GM21786 (cell line): ENCODE measurements at regions not wholly inside any gene's neighbourhood (a gene's known extent, or its start where the extent isn't known, plus 50 kb on each side); places are given as distances from the start of the nearest gene placed in this dataset.
A peak's percentile ranks its signal among the peaks of the same experiment; 100 is the strongest.

Source experiments
- ATAC-seq: cut with Tn5 transposase; IDR thresholded peaks from one replicate; pipeline ENCODE4 v1.9.1; 2021; ENCODE audit not compliant: unreplicated experiment

DNA sequence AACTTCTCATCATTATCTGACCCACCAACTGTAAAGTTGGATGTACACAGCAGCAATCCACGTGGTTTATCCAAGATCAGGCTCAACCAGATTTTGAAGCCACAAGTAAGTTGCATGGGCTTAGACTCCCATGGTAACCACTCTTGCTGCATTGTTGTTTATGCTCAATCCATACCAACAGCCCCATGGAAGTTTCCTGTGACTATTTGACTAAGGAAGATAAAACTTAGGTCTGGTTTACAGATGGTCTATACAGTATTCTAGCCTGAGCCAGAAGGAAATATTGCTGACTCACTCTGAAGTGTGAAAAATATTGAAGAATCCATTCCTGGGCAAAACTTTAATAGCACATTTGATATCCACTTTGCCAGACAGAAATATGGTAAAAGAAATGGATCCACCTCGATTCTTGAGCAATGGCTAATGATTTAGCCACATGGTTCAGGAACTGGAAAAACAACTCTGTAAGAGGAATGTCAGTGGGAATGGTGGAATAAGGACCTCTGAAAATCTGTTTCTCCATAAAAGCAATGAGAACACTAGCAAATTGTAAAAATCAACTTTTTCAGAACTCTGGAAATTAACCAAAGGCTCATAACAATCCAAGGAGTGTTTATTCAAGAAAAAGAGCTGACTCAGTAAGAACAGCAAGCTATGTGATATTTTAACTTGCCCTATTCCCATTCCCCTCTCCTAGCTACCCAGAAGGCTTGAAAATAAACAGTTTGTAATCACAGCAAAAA, 162.9 kb upstream of the STT3B start:
- ATAC-seq: no peak

DNA sequence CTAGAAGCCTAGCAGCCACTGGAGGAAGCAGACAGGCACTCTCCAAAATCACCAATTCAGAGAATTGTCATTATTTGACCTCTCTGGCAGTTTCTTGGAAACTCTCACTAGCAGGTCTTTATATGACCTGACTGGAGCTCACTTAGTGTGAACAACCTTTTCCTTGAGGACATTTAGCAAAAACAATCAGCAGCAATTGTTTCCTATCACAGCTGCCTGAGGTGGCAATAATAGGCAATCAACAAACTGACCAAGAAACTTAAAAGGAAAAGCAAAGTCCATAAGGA, 162.4 kb upstream of the STT3B start:
- no peak for ATAC-seq

DNA sequence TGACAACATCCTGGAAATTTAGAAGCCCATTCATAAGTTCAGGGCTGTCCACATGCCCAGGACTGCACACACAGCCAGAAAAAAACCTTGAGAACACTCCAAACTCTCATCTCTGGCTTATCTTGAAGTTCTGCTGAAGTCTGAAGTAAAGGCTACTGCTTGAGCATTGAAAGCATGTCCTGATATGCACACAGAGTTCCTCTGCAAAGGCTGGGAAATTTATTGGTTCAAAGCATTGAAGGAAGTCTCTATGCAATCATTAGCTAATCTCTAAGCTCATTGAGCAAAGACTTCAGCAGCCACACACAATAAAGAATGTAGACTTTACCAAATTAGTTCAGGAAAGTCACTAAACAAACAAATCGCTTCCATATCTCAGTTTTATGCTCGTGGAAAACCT, 162.0 kb upstream of the STT3B start:
- no peak for ATAC-seq

GRCh38 chr3:31371484-31372177, 161.1 kb upstream of the STT3B start:
- ATAC-seq: no peak

GRCh38 chr3:31373681-31374080, 159.0 kb upstream of the STT3B start:
- ATAC-seq: no peak

GRCh38 chr3:31377045-31377642, 155.6 kb upstream of the STT3B start:
- no peak for ATAC-seq

- ATAC-seq: no peak
Measured at GRCh38 chr3:31378231-31378630, 154.5 kb upstream of the STT3B start.

DNA sequence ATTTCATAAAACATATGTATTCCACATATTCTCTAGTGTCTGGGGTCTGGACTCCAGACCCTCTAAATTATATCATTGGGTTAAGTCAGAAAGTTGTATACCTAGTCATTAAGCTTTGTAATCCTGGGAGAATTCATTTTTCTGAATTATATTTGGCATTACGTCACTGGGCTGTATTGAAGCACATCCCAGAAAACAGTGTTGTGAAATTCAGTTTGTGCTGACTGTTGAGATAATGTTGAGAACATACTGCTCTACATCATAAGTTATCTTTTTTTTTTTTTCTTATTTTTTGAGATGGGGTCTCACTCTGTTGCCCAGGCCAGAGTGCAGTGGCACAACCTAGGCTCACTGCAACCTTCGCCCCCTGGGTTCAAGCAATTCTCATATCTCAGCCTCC, 153.1 kb upstream of the STT3B start:
- no peak for ATAC-seq

DNA sequence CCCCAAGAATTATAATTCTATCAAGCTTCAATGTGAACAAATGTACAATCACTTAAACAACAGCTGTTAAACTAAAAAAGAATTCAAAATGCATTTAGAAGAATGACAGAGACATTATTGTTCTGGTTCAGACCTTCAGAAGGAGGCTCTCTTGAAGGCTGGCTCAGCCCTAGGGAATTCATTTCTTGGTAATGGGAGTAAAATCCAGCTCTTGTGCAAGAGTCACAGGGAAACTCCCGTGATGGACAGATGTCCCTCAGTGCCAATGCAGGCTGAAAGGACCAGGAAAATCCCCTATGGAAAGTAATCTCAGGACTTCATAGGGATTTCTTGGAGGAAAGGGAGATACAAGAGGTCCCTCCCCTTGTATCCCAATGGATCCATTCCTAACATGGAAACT, 149.9 kb upstream of the STT3B start:
- ATAC-seq: no peak

DNA sequence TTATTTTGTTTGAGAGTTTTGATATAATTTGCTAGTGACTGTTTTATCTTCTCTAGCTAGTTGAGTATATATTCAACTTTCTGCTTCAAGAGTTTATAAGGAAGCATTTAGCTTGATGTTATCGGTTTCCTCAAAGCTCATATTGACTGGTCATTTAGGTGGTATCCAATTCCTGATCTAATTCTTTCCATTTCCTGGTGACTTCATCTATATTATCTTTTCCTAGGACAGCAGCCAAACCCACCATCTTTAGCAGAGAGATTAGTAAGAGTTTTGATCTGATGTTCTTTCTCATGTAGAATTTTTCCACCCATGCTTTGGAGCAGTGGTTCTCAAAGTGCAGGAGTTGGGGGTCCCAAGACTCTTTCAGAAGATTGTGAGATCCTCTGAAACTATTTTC, 148.6 kb upstream of the STT3B start:
- ATAC-seq: no peak

DNA sequence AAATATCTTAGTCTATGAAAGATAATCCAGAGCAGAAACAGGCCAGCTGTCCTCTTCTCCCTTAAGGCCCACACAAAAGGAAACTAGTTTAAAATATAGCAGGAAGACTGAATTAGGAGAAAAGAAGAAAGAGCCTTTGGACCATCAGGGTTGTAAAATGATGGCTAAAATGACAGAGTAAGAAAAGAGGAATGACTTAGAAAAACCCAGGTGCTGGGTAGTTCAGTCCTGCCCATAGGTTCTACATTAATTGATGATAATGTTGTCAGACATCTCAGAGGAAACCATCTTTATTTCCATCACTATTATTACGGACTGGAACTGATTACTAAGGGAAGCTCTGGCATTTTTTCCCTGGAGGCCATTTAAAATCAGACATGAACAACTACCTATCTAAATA, 142.8 kb upstream of the STT3B start:
- no peak for ATAC-seq

- ATAC-seq: no peak
Measured at GRCh38 chr3:31390466-31390865, 142.3 kb upstream of the STT3B start.

DNA sequence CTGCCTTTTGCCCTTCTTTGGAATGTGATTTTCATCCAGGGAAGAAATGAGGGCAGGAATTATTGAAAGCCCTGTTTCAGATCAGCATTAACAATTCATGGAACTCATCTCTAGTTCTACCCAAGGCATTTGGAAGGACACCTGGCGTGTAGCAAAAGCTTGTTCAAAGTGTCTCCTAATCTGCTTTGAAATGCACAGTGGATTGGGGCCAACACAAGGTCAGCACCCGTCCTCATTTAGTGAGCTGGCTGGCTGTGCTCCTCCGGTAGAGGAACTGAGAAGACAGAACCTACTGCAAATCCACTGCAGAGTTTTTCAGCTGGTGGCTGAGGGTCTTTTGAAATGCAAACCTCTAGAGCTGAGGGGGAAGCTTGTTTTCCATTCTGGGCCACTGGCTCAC, 141.6 kb upstream of the STT3B start:
- no peak for ATAC-seq

- ATAC-seq: peak; percentile 66
Measured at GRCh38 chr3:31392568-31392967, 140.2 kb upstream of the STT3B start.

DNA sequence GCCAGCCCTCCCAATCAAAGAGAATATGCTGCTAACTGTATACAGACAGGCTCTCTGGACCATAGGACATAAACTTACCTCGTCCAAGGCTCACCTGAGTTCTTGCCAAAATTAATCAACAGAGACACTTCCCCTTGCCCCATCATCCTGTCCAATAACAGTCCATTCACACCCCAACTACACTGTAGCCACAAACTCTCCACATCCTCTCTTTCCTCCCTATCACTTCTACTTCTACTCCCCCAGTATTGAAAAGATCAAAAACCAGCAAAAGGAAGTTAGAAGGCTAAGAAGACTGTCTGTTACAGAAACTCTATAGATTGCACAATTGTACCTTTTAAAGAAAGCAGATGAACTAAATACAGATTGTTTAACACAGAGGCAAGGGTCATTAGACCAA, 133.5 kb upstream of the STT3B start:
- ATAC-seq: no peak

- no peak for ATAC-seq
Measured at GRCh38 chr3:31402117-31402516, 130.6 kb upstream of the STT3B start.

DNA sequence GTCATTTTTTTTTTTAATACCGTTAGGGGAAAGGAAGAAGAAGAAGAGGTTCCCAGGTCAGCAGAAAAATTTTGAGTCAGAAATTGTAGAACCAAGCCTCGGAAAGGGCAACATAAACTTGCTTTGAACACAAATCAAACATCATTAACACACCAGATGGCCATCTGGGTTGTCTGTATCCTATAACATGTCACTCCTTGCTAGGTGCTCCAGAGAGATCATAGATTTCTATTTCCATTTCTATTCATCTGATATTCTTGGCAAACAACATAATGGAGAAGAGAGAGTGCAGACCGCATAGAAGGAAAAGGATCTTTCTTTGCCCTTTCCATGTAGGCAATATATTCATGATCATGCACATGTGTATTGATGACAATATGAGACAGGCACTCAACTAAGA, 129.5 kb upstream of the STT3B start:
- ATAC-seq: no peak

DNA sequence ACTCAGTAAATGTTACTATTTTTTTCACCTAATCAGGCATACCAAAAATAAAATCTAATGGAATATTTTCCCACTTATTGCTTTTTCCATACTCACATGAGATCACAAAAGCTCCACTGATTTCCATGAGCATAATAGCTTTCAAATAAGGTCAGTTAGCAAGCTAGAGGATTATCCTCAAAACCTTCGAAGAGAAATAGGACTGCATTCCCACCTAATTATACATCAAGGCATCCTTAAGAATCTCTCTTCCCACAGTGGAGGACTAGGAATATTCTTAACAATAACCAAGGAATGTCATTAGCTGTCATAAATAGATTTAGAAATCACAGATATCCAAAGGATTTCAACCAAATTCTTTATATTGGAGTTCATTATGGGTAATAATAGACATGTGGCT, 127.9 kb upstream of the STT3B start:
- ATAC-seq: no peak

GRCh38 chr3:31405515-31405914, 127.2 kb upstream of the STT3B start:
- ATAC-seq: no peak

GRCh38 chr3:31406896-31407295, 125.8 kb upstream of the STT3B start:
- no peak for ATAC-seq

- ATAC-seq: no peak
Measured at GRCh38 chr3:31407665-31408064, 125.1 kb upstream of the STT3B start.

- ATAC-seq: no peak
Measured at GRCh38 chr3:31408720-31409119, 124.0 kb upstream of the STT3B start.

DNA sequence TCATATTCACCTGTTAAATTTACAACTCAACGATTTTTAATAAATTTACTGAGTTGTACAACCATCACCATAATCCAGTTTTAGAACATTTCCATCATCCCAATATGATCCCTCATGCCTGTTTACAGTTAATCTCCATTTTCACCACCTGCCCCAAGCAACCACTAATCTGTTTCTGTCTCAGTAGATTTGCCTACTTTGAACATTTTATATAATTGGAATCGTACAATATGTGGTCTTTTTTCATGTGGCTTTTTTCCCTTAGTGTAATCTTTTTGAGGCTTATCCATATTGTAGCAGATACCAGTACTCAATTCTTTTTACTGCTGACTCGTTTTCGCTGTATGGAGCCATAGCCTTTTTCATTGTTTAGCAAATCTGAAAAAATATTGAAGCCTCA, 123.3 kb upstream of the STT3B start:
- no peak for ATAC-seq
